ENCODE measurements at regions not wholly inside any gene's neighbourhood (a gene's known extent, or its start where the extent isn't known, plus 50 kb on each side); places are given as distances from the start of the nearest gene placed in this dataset.

GRCh38 chrX:33273535-33273934 lies 62.2 kb upstream of the DMD start:
- ATAC-seq (no peak), DNase-seq (no peak)
- Histone ChIP-seq H3K36me3 (ENCODE audit: low read depth, low read length) (no peaks in the 10 kb centered on the region), H2AFZ (ENCODE audit: low read length) (no peak overlapping the region), H3K4me3 (ENCODE audit: low read length) (no peak overlapping the region), H3K4me2 (ENCODE audit: low read length) (no peak overlapping the region), H3K27ac (ENCODE audit: low read length) (no peak overlapping the region), H3K79me2 (ENCODE audit: low read length) (no peaks in the 10 kb centered on the region), H4K20me1 (ENCODE audit: low read length) (no peaks in the 10 kb centered on the region), H3K27me3 (ENCODE audit: low read length) (no peaks in the 10 kb centered on the region), H3K9me3 (ENCODE audit: low read length) (no peaks in the 10 kb centered on the region), H3K4me1 (ENCODE audit: insufficient read depth, low read length) (no peaks in the 10 kb centered on the region), H3K9me2 (replicated peaks; ENCODE audit: low read length) (no peaks in the 10 kb centered on the region), H3F3A (ENCODE audit: low read length, unreplicated experiment) (no peaks in the 10 kb centered on the region), H3K9ac (ENCODE audit: low read length) (no peak overlapping the region)
- TF ChIP-seq EZH2phosphoT487 (IDR thresholded peaks at IDR 0.05; ENCODE audit: borderline replicate concordance, low read length) (no peak), CTCF (conservative IDR thresholded peaks at IDR 0.05; ENCODE audit: low read depth, low read length) (no peak), EZH2 (IDR thresholded peaks at IDR 0.05; ENCODE audit: low read length, unreplicated experiment) (no peak)
- BruUV-seq (replicated peaks): no TSS peak
- intact Hi-C loops (cut with micrococcal nuclease): no loop called here
- ChIA-PET CTCF (no interaction called here), POLR2A (ENCODE audit: unreplicated experiment) (no interaction called here)

- Histone ChIP-seq H3K79me2 (ENCODE audit: low read length) (no peaks in the 10 kb centered on the region), H3K4me2 (ENCODE audit: low read length) (no peak overlapping the region), H4K20me1 (ENCODE audit: low read length) (no peaks in the 10 kb centered on the region), H3K27ac (ENCODE audit: low read length) (no peak overlapping the region), H3K4me1 (ENCODE audit: insufficient read depth, low read length) (no peaks in the 10 kb centered on the region), H3K9ac (ENCODE audit: low read length) (no peak overlapping the region), H2AFZ (ENCODE audit: low read length) (no peak overlapping the region), H3K9me2 (replicated peaks; ENCODE audit: low read length) (no peaks in the 10 kb centered on the region), H3K9me3 (ENCODE audit: low read length) (no peaks in the 10 kb centered on the region), H3F3A (ENCODE audit: low read length, unreplicated experiment) (no peaks in the 10 kb centered on the region), H3K36me3 (ENCODE audit: low read depth, low read length) (no peaks in the 10 kb centered on the region), H3K4me3 (ENCODE audit: low read length) (no peak overlapping the region), H3K27me3 (ENCODE audit: low read length) (no peaks in the 10 kb centered on the region)
- ATAC-seq: no peak
- POLR2A ChIA-PET (ENCODE audit: unreplicated experiment): no interaction called here
- DNase-seq: no peak
- no TSS peak for BruUV-seq (replicated peaks)
- no peak for TF ChIP-seq EZH2phosphoT487 (IDR thresholded peaks at IDR 0.05; ENCODE audit: borderline replicate concordance, low read length)
- TF ChIP-seq EZH2 (IDR thresholded peaks at IDR 0.05; ENCODE audit: low read length, unreplicated experiment): no peak
- TF ChIP-seq CTCF (conservative IDR thresholded peaks at IDR 0.05; ENCODE audit: low read depth, low read length): no peak
- intact Hi-C loops (cut with micrococcal nuclease): no loop called here
- CTCF ChIA-PET: no interaction called here
Measured at GRCh38 chrX:33272986-33273385, 61.6 kb upstream of the DMD start.

All from PC-3 (cell line).